Panc1 (cell line): ENCODE measurements at regions not wholly inside any gene's neighbourhood (a gene's known extent, or its start where the extent isn't known, plus 50 kb on each side); places are given as distances from the start of the nearest gene placed in this dataset.

Source experiments
- ATAC-seq: fragments of 200-7000 bp; cut with Tn5 transposase; 2 replicates; pipeline ENCODE4 v1.9.1; 2020; ENCODE audit warnings: mild to moderate bottlenecking, moderate library complexity
- BruUV-seq: library from RNA; stranded (reverse); fragments of 400-500 nt; replicated peaks from 2 replicates; lab custom pipeline; 2021; lab: Mats Ljungman, UMichigan
- CTCF ChIA-PET: fragments of 300-600 bp; sonication (Branson Sonifier 250); formaldehyde crosslinking; loops from one replicate; lab custom pipeline; 2022; ENCODE audit warnings: antibody characterized with exemption; lab: Charles Lee
- POLR2A ChIA-PET: fragments of 300-600 bp; sonication (Branson Sonifier 250); formaldehyde crosslinking; loops from one replicate; lab custom pipeline; 2022; ENCODE audit warnings: antibody characterized with exemption; lab: Charles Lee
- DNase-seq: peaks from one replicate; pipeline ENCODE4 v3.0.0-alpha.2; 2010; ENCODE audit warnings: low read depth, low spot score
- H3K27ac ChIP-seq: 2 replicates; pipeline ENCODE4 v1.5.1; 2011; ENCODE audit warnings: mild to moderate bottlenecking, low read length, inconsistent platforms
- H3K27me3 ChIP-seq: fragments of 200-500 bp; sonication (Bioruptor generic); 2 replicates; pipeline ENCODE4 v1.6.0; 2014; ENCODE audit warnings: low read length, inconsistent platforms; ENCODE audit not compliant: control insufficient read depth, insufficient read depth
- H3K36me3 ChIP-seq: fragments of 200-500 bp; sonication (Bioruptor generic); 2 replicates; pipeline ENCODE4 v1.5.1; 2014; ENCODE audit warnings: inconsistent platforms, mild to moderate bottlenecking, low read length, moderate library complexity; ENCODE audit not compliant: control insufficient read depth, insufficient read depth
- H3K4me1 ChIP-seq: 2 replicates; pipeline ENCODE4 v1.5.1; 2011; ENCODE audit warnings: inconsistent platforms, mild to moderate bottlenecking, low read length, moderate library complexity; ENCODE audit not compliant: control insufficient read depth, insufficient read depth
- H3K4me3 ChIP-seq, 2 experiments: 2 replicates each; pipeline ENCODE4 v1.5.1; 2011 to 2012; ENCODE audit warnings: low read depth in 2 of 2, low read length in 2 of 2, mild to moderate bottlenecking in 2 of 2, inconsistent platforms in 1 of 2, moderate library complexity in 1 of 2
- H3K9me3 ChIP-seq: fragments of 200-500 bp; sonication (Bioruptor generic); 2 replicates; pipeline ENCODE4 v1.5.1; 2014; ENCODE audit warnings: low read depth, mild to moderate bottlenecking, inconsistent platforms, low read length, moderate library complexity; ENCODE audit not compliant: control insufficient read depth, insufficient read depth
- CTCF ChIP-seq: fragments of 450-650 bp; IDR thresholded peaks from 2 replicates; pipeline ENCODE4 v1.5.1; 2017; ENCODE audit warnings: mild to moderate bottlenecking
- POLR2AphosphoS5 ChIP-seq: IDR thresholded peaks from 2 replicates; pipeline ENCODE4 v1.6.1; 2012; ENCODE audit warnings: mild to moderate bottlenecking, low read depth, low read length, moderate library complexity
- REST ChIP-seq, 2 experiments: IDR thresholded peaks; 2 replicates each; pipeline ENCODE4 v1.6.1; 2011 to 2012; ENCODE audit warnings: low read depth in 2 of 2, control low read depth in 1 of 2, low read length in 1 of 2, mild to moderate bottlenecking in 1 of 2, moderate library complexity in 1 of 2; ENCODE audit not compliant: insufficient read depth in 1 of 2
- SIN3A ChIP-seq: IDR thresholded peaks from 2 replicates; pipeline ENCODE4 v1.6.1; 2012; ENCODE audit warnings: low read depth, mild to moderate bottlenecking, low read length, moderate library complexity, borderline replicate concordance; ENCODE audit not compliant: insufficient read depth
- TCF7L2 ChIP-seq: IDR thresholded peaks from 2 replicates; pipeline ENCODE4 v1.6.1; 2011; ENCODE audit warnings: mild to moderate bottlenecking, low read depth, low read length, inconsistent platforms
- in situ Hi-C: cut with HindIII; loops from 2 replicates; pipeline ENCODE4 v1.10.0; 2016; ENCODE audit warnings: low sequenced_read_pairs, low pct_unique_long_range_greater_than_20kb
- intact Hi-C: fragments of 100-400 bp; cut with micrococcal nuclease; formaldehyde crosslinking; loops from one replicate; pipeline ENCODE4 v1.10.0; 2022; ENCODE audit not compliant: unreplicated experiment

- ChIA-PET CTCF (no interaction called here), POLR2A (no interaction called here)
- TF ChIP-seq REST (IDR thresholded peaks at IDR 0.05; ENCODE audit: insufficient read depth in 1 of 2, low read depth in 2 of 2, low read length in 1 of 2) = no peak
- no peak for TF ChIP-seq TCF7L2
- TF ChIP-seq CTCF = no peak
- no peak for TF ChIP-seq SIN3A
- TF ChIP-seq POLR2AphosphoS5 = no peak
- in situ Hi-C loops (no loop called here), intact Hi-C loops (no loop called here)
- Histone ChIP-seq H3K4me1 (no peaks in the 10 kb centered on the region), H3K9me3 (no peaks in the 10 kb centered on the region), H3K27me3 (no peaks in the 10 kb centered on the region), H3K27ac (no peak overlapping the region), H3K4me3 (no peak overlapping the region), H3K36me3 (no peaks in the 10 kb centered on the region)
- ATAC-seq (no peak), DNase-seq (no peak)
- no TSS peak for BruUV-seq
These were observed 598.6 kb downstream of the EFNB2 start for GRCh38 chr13:105936816-105937215.

- H3K27me3 ChIP-seq = no peaks in the 10 kb centered on the region
- intact Hi-C loops = no loop called here
- POLR2A ChIA-PET = no interaction called here
- BruUV-seq = no TSS peak
- H3K4me1 ChIP-seq = no peaks in the 10 kb centered on the region
- CTCF ChIA-PET = no interaction called here
- H3K4me3 ChIP-seq = no peak overlapping the region
- H3K27ac ChIP-seq = no peak overlapping the region
- no peak for ATAC-seq
- DNase-seq = no peak
- H3K36me3 ChIP-seq = no peaks in the 10 kb centered on the region
- TF ChIP-seq TCF7L2 (no peak), CTCF (no peak), REST (IDR thresholded peaks at IDR 0.05; ENCODE audit: insufficient read depth in 1 of 2, low read depth in 2 of 2, low read length in 1 of 2) (no peak), POLR2AphosphoS5 (no peak), SIN3A (no peak)
- in situ Hi-C loops = no loop called here
- no peaks in the 10 kb centered on the region for H3K9me3 ChIP-seq
These were observed 606.0 kb downstream of the EFNB2 start for GRCh38 chr13:105929505-105929904.
